ENCODE measurements at regions not wholly inside any gene's neighbourhood (a gene's known extent, or its start where the extent isn't known, plus 50 kb on each side); places are given as distances from the start of the nearest gene placed in this dataset.

DNA sequence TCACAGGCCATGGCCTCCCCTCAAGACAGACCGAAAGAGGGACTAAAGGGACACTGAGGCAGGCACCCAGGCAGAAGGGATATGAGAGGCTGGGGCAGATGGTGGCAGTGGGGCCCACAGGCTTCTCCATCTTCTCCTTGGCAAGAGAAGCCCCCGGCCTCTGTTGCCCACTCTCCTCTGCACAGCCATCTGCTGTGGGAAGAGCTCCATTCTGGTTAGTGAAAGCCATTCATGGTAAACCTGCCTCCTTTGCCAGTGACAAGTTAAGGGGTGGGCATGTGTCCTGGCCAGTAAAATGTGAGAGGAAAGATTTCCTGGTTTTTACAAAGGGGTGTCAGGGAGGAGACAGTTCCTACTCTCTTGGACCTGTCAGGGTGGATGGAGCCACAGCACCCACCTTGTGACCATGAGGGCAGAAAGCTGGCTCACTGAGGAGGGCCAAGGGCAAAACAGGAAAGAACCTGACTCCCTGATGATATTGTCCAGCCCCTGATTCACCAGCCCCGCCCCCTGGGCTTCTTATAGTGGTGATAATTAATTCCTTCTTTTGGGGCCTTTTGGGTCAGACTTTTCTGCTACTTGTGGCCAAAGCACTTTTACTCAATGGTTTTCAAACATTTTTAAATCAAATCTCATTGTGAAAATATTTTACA, 130.4 kb upstream of the SMAD3 start:
- CTCF ChIA-PET (ENCODE audit: partially characterized antibody): interaction anchor here (1.6 kb wide), 1 partner anchor 12 kb away, joined by 5 read pairs; no protein-coding TSS in a partner anchor

More for the DNA sequence above, 130.4 kb upstream of the SMAD3 start:
- POLR2A ChIA-PET (ENCODE audit: partially characterized antibody): no interaction called here
- Histone ChIP-seq H3K36me3 (ENCODE audit: control insufficient read depth in 2 of 4, insufficient read depth in 4 of 4, low read length in 3 of 4) (peaks cover 0 to 4% (median 1%) of the 10 kb centered on the region in 4 experiments; a peak in 1 of 8 replicates), H3K14ac (ENCODE audit: insufficient read length) (no peak overlapping the region), H3K79me1 (ENCODE audit: low read depth, low read length) (no peaks in the 10 kb centered on the region), H2AK5ac (ENCODE audit: low read depth, low read length) (no peak overlapping the region), H3K56ac (replicated peaks; ENCODE audit: insufficient read length, low read depth, low read length) (no peak overlapping the region), H4K20me1 (replicated peaks in 1 of 2; ENCODE audit: control insufficient read depth in 1 of 2, insufficient read depth in 2 of 2, low read length in 2 of 2) (peaks cover 0 to 3% of the 10 kb centered on the region in 2 experiments), H2BK12ac (ENCODE audit: low read depth, low read length) (no peak overlapping the region), H3K9me3 (ENCODE audit: insufficient read depth in 2 of 2, low read depth in 1 of 2, low read length in 1 of 2) (peaks cover 16 to 23% of the 10 kb centered on the region in 2 experiments), H2BK20ac (ENCODE audit: low read length) (no peak overlapping the region), H3K27ac (ENCODE audit: low read depth, low read length) (no peak overlapping the region), H2BK120ac (replicated peaks; ENCODE audit: low read depth, low read length) (no peak overlapping the region), H2BK15ac (ENCODE audit: low read length) (no peak overlapping the region), H3K4me2 (ENCODE audit: insufficient read depth in 1 of 2, low read depth in 2 of 2, low read length in 2 of 2) (no peak overlapping the region), H4K8ac (ENCODE audit: extremely low read depth, insufficient read depth, low read length) (no peak overlapping the region), H3K79me2 (ENCODE audit: control insufficient read depth in 1 of 2, insufficient read depth in 2 of 2, low read length in 2 of 2) (no peaks in the 10 kb centered on the region), H3K4me3 (ENCODE audit: extremely low read depth in 1 of 4, insufficient read depth in 2 of 4, low read depth in 3 of 4, low read length in 4 of 4) (no peak overlapping the region), H3K23ac (ENCODE audit: insufficient read length) (no peak overlapping the region), H2BK5ac (ENCODE audit: low read depth, low read length) (no peak overlapping the region), H4K5ac (ENCODE audit: insufficient read length, low read depth, low read length) (no peak overlapping the region), H4K91ac (replicated peaks; ENCODE audit: insufficient read length, low read length) (no peak overlapping the region), H3K9ac (replicated peaks in 1 of 4; ENCODE audit: extremely low read depth in 1 of 4, low read depth in 3 of 4, low read length in 3 of 4) (no peak overlapping the region), H3K18ac (ENCODE audit: extremely low read depth, low read length) (no peak overlapping the region), H3K27me3 (replicated peaks in 1 of 4; ENCODE audit: control insufficient read depth in 3 of 4, extremely low read depth in 1 of 4, insufficient read depth in 3 of 4, low read length in 3 of 4) (no peaks in the 10 kb centered on the region), H3K4ac (replicated peaks; ENCODE audit: insufficient read length, low read depth, low read length) (no peak overlapping the region), H3K4me1 (replicated peaks in 1 of 4; ENCODE audit: control insufficient read depth in 3 of 4, insufficient read depth in 4 of 4, low read length in 3 of 4) (peaks cover 0 to 10% (median 5%) of the 10 kb centered on the region in 4 experiments; a peak in 4 of 7 replicates), H3K23me2 (ENCODE audit: low read depth, low read length) (peaks cover 2% of the 10 kb centered on the region; the same call in 1 of the 2 replicates), H2AFZ (ENCODE audit: low read length) (no peak overlapping the region)
- WGBS, 2 experiments (ENCODE audit: extremely low coverage in 1 of 2, insufficient coverage in 1 of 2, insufficient read length in 1 of 2, insufficient replicate concordance in 2 of 2, low coverage in 1 of 2, low lambda C conversion rate in 2 of 2, missing lambda C conversion rate in 1 of 2): 89% methylated on average over 3 of the region's 3 CpGs; no CpG with 5 or more reads in 1 of the 2 experiments
- no peak for TF ChIP-seq NRF1 (IDR thresholded peaks at IDR 0.05; ENCODE audit: low read depth, low read length)
- TF ChIP-seq BACH1 (IDR thresholded peaks at IDR 0.05; ENCODE audit: low read length): no peak
- no peak for TF ChIP-seq FOSL1 (IDR thresholded peaks at IDR 0.05; ENCODE audit: insufficient read depth, low read depth, low read length)
- no peak for TF ChIP-seq YY1 (IDR thresholded peaks at IDR 0.05; ENCODE audit: low read depth, low read length)
- TF ChIP-seq TAF7 (optimal IDR thresholded peaks at IDR 0.05; ENCODE audit: borderline replicate concordance, low read depth, low read length): no peak
- no peak for TF ChIP-seq KDM1A (IDR thresholded peaks at IDR 0.05; ENCODE audit: borderline replicate concordance, low read length)
- no peak for TF ChIP-seq TEAD4 (IDR thresholded peaks at IDR 0.05; ENCODE audit: low read depth, low read length)
- no peak for TF ChIP-seq RFX5 (IDR thresholded peaks at IDR 0.05; ENCODE audit: borderline replicate concordance, low read depth, low read length)
- TF ChIP-seq ASH2L (IDR thresholded peaks at IDR 0.05; ENCODE audit: low read length): no peak
- no peak for TF ChIP-seq CBX8 (IDR thresholded peaks at IDR 0.05; ENCODE audit: borderline replicate concordance, low read depth, low read length)
- TF ChIP-seq GTF2F1 (IDR thresholded peaks at IDR 0.05; ENCODE audit: borderline replicate concordance, low read depth, low read length): no peak
- DNase-seq (ENCODE audit: low read depth in 1 of 2, low spot score in 2 of 2) (no peak), FAIRE-seq (no peak)
